Lung (tissue), 11 donors: ENCODE measurements at regions not wholly inside any gene's neighbourhood (a gene's known extent, or its start where the extent isn't known, plus 50 kb on each side); places are given as distances from the start of the nearest gene placed in this dataset.

ENCODE experiments used
- ATAC-seq: fragments of 200-7000 bp; cut with Tn5 transposase; one replicate; pipeline ENCODE4 v1.9.1; 2020; ENCODE audit warnings: moderate number of reproducible peaks; ENCODE audit not compliant: insufficient read depth, low FRiP score
- DNase-seq, 3 donors: peaks; one replicate each; pipeline ENCODE4 v3.0.0-alpha.2; 2013 to 2017
- H3K27ac ChIP-seq, 2 donors: one replicate each; pipeline ENCODE4 v1.5.1; 2013; ENCODE audit warnings: mild to moderate bottlenecking in 2 of 2, moderate library complexity in 2 of 2, control low read depth in 1 of 2, inconsistent platforms in 1 of 2, low read depth in 1 of 2, low read length in 1 of 2
- H3K27me3 ChIP-seq, 3 donors: one replicate each; pipeline ENCODE4 v1.5.1; 2013; ENCODE audit warnings: low read length in 2 of 3; ENCODE audit not compliant: control insufficient read depth in 3 of 3, insufficient read depth in 3 of 3
- H3K36me3 ChIP-seq, 4 donors: one replicate each; pipeline ENCODE4 v1.5.1; 2013; ENCODE audit warnings: low read length in 4 of 4, mild to moderate bottlenecking in 1 of 4, moderate library complexity in 1 of 4; ENCODE audit not compliant: control insufficient read depth in 4 of 4, insufficient read depth in 4 of 4
- H3K4me1 ChIP-seq, 5 donors: one replicate each; pipeline ENCODE4 v1.5.1; 2013; ENCODE audit warnings: low read length in 5 of 5, mild to moderate bottlenecking in 2 of 5, moderate library complexity in 1 of 5; ENCODE audit not compliant: control insufficient read depth in 5 of 5, insufficient read depth in 5 of 5
- H3K4me3 ChIP-seq: one replicate; pipeline ENCODE4 v1.5.1; 2013; ENCODE audit warnings: mild to moderate bottlenecking, control low read depth, moderate library complexity
- H3K9ac ChIP-seq, 2 donors: one replicate each; pipeline ENCODE4 v1.5.1; 2013; ENCODE audit warnings: low read length in 2 of 2, control low read depth in 1 of 2; ENCODE audit not compliant: insufficient read depth in 1 of 2
- H3K9me3 ChIP-seq, 4 donors: one replicate each; pipeline ENCODE4 v1.5.1; 2013; ENCODE audit warnings: low read length in 3 of 4, mild to moderate bottlenecking in 1 of 4, moderate library complexity in 1 of 4; ENCODE audit not compliant: control insufficient read depth in 4 of 4, insufficient read depth in 3 of 4
- CTCF ChIP-seq: IDR thresholded peaks from 2 replicates; pipeline ENCODE4 v1.5.1; 2012; ENCODE audit warnings: mild to moderate bottlenecking; ENCODE audit errors: control extremely low read depth, extremely low read depth
- WGBS, 2 donors: extraction: QIAGEN DNeasy Blood & Tissue Kit; methylation state at CpG; one replicate each; pipeline ENCODE4 v1.1.7; 2013; 5-methylcytosine and 5-hydroxymethylcytosine counted together
- donor health status: control.
- donor health status: control.
- donor health status: Bipolar disorder and iron deficiency.
- donor health status: healthy.
- donor health status: DM: yes; HTN: yes; CAD: no.

DNA sequence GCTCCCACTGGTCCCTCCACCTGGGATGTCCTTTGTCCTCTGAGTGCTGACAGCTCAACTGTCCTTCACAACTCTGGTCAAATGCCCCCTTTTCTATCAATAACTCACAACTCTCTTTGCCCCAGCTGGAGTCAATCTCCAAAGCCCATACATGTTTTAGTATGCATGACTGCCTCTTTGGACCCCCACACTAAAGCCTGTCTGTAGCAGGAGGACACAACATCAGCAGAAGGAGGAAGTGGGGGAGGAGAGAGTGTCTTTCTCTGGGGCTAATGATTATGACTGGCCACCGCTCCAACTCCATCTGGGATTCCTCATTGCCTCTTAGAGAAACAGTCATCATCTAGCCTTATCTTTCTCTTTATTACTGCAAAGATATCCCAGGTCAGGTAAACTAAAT is 186.6 kb upstream of the FGGY start:
- DNase-seq (no peak), ATAC-seq (no peak)
- Histone ChIP-seq H3K9ac (no peak overlapping the region), H3K9me3 (no peaks in the 10 kb centered on the region), H3K4me1 (peaks cover 0 to 8% (median 0%) of the 10 kb centered on the region in 5 donors), H3K27me3 (no peaks in the 10 kb centered on the region), H3K4me3 (no peak overlapping the region), H3K36me3 (no peaks in the 10 kb centered on the region), H3K27ac (no peak overlapping the region)
- no peak for TF ChIP-seq CTCF
- 87 to 95% methylated on average over 1 of the region's 1 CpG for WGBS, 2 donors

DNA sequence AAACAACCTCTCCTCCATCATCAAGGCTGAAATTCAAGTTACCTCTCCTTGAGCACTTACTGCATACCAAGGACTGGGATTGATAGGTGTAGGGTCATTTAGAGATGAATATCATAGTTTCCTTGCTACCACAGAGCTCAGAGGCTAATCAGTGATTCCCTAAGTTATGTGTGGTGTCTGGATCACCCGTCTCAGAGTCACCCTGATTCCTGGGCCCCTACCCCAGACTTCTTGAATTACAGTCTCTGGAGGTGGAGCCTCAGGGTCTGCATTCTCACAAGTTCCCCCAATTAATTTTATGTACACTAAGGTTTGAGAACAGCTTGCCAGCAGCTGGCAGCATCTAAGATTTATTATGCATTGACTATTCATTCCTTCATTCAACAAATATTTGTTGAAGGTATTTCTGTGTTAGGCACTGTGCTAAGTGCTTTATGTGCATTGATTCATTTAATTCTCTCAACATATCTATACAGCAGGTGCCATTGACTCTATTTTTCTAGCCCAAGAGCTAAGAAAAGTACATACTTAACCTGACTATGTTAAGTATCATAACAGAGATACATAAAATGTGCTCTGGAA is 182.9 kb upstream of the FGGY start:
- ATAC-seq (no peak), DNase-seq (no peak)
- Histone ChIP-seq H3K27me3 (no peaks in the 10 kb centered on the region), H3K4me1 (peaks cover 0 to 8% (median 0%) of the 10 kb centered on the region in 5 donors), H3K9me3 (no peaks in the 10 kb centered on the region), H3K4me3 (no peak overlapping the region), H3K27ac (no peak overlapping the region), H3K36me3 (no peaks in the 10 kb centered on the region), H3K9ac (no peak overlapping the region)
- no peak for TF ChIP-seq CTCF
- WGBS, 2 donors = 80 to 85% methylated on average over 1 of the region's 1 CpG

- Histone ChIP-seq H3K27ac (no peak overlapping the region), H3K27me3 (no peaks in the 10 kb centered on the region), H3K9ac (no peak overlapping the region), H3K9me3 (no peaks in the 10 kb centered on the region), H3K4me1 (peaks cover 0 to 8% (median 0%) of the 10 kb centered on the region in 5 donors), H3K36me3 (no peaks in the 10 kb centered on the region), H3K4me3 (no peak overlapping the region)
- 82 to 84% methylated on average over 2 of the region's 2 CpGs for WGBS, 2 donors
- TF ChIP-seq CTCF = no peak
- ATAC-seq = no peak
- no peak for DNase-seq
These were observed 181.0 kb upstream of the FGGY start for GRCh38 chr1:59115865-59116264.

- Histone ChIP-seq H3K4me3 (no peak overlapping the region), H3K27me3 (no peaks in the 10 kb centered on the region), H3K4me1 (peaks cover 0 to 8% (median 0%) of the 10 kb centered on the region in 5 donors), H3K9ac (no peak overlapping the region), H3K9me3 (no peaks in the 10 kb centered on the region), H3K36me3 (no peaks in the 10 kb centered on the region), H3K27ac (no peak overlapping the region)
- TF ChIP-seq CTCF = no peak
- WGBS, 2 donors = 80 to 96% methylated on average over 4 of the region's 4 CpGs
- ATAC-seq = no peak
- no peak for DNase-seq
These were observed 179.9 kb upstream of the FGGY start for GRCh38 chr1:59116920-59117542.
